ENCODE measurements at regions not wholly inside any gene's neighbourhood (a gene's known extent, or its start where the extent isn't known, plus 50 kb on each side); places are given as distances from the start of the nearest gene placed in this dataset.

DNA sequence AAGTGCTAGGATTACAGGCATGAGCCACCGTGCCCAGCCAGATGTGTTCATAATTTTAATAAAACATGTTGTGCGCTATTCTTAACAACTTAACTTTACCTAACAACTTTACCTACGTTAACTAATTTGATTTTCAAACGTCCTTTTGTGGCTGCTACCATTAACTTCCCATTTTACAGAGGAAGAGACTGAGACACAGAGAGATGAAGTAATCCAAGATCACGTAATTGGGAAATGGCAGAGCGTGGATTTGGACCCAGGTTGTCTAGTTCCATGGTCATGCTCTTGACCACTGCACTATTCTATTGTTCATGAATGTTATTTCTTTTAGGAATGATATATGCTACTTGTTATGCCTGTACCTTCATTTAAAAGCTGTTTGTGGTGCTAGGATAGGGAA is 80.3 kb upstream of the MTPN start:
- Histone ChIP-seq H4K91ac (ENCODE audit: insufficient read length, low read depth, low read length) (no peak overlapping the region), H3K23ac (ENCODE audit: insufficient read length, low read depth, low read length) (no peak overlapping the region), H3T11ph (ENCODE audit: low read length) (no peak overlapping the region), H2AK5ac (ENCODE audit: insufficient read length, low read length) (no peak overlapping the region), H3K4me2 (ENCODE audit: insufficient read depth, insufficient read length, low read length) (no peak overlapping the region), H3K4me1 (ENCODE audit: insufficient read depth, low read length) (no peaks in the 10 kb centered on the region; the same call in 1 of the 2 replicates), H3K18ac (ENCODE audit: insufficient read length, low read depth, low read length) (no peak overlapping the region), H3K9ac (ENCODE audit: extremely low read depth, insufficient read length, low read length) (no peak overlapping the region), H2BK12ac (ENCODE audit: insufficient read length, low read depth, low read length) (no peak overlapping the region), H2AFZ (ENCODE audit: low read length) (no peak overlapping the region), H4K8ac (replicated peaks; ENCODE audit: insufficient read length, low read depth, low read length) (no peak overlapping the region), H2BK120ac (ENCODE audit: low read depth, low read length, poor library complexity, severe bottlenecking) (no peak overlapping the region), H3K27ac (ENCODE audit: insufficient read length, low read depth, low read length) (no peak overlapping the region), H3K4ac (ENCODE audit: low read depth, low read length) (no peak overlapping the region), H4K20me1 (ENCODE audit: control insufficient read depth, insufficient read depth, insufficient read length) (no peaks in the 10 kb centered on the region), H4K5ac (ENCODE audit: insufficient read length, low read depth, low read length) (no peak overlapping the region), H2BK5ac (ENCODE audit: insufficient read length, low read length) (no peak overlapping the region), H3K23me2 (ENCODE audit: insufficient read length, low read depth, low read length, poor library complexity, severe bottlenecking) (no peaks in the 10 kb centered on the region), H2BK15ac (ENCODE audit: low read depth, low read length) (no peak overlapping the region), H3K79me1 (ENCODE audit: insufficient read depth, low read depth, low read length, poor library complexity, severe bottlenecking) (no peaks in the 10 kb centered on the region), H3K9me3 (ENCODE audit: control insufficient read depth, low read depth, low read length) (no peaks in the 10 kb centered on the region), H3K56ac (ENCODE audit: insufficient read length, low read depth, low read length) (no peak overlapping the region), H3K14ac (ENCODE audit: insufficient read depth, low read length) (no peak overlapping the region), H3K27me3 (ENCODE audit: insufficient read depth, low read length) (no peaks in the 10 kb centered on the region), H2BK20ac (ENCODE audit: low read depth, low read length, poor library complexity, severe bottlenecking) (no peak overlapping the region), H3K79me2 (ENCODE audit: insufficient read depth, low read length) (no peaks in the 10 kb centered on the region)
- H3K4me1 Mint-ChIP-seq = peaks cover 4 to 5% of the 10 kb centered on the region in 2 experiments; a peak in 2 of 4 replicates
- TF ChIP-seq, protein P1, sequence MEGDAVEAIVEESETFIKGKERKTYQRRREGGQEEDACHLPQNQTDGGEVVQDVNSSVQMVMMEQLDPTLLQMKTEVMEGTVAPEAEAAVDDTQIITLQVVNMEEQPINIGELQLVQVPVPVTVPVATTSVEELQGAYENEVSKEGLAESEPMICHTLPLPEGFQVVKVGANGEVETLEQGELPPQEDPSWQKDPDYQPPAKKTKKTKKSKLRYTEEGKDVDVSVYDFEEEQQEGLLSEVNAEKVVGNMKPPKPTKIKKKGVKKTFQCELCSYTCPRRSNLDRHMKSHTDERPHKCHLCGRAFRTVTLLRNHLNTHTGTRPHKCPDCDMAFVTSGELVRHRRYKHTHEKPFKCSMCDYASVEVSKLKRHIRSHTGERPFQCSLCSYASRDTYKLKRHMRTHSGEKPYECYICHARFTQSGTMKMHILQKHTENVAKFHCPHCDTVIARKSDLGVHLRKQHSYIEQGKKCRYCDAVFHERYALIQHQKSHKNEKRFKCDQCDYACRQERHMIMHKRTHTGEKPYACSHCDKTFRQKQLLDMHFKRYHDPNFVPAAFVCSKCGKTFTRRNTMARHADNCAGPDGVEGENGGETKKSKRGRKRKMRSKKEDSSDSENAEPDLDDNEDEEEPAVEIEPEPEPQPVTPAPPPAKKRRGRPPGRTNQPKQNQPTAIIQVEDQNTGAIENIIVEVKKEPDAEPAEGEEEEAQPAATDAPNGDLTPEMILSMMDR (conservative IDR thresholded peaks at IDR 0.05) = no peak
- no peak overlapping the region for H3K27ac Mint-ChIP-seq
- no peaks in the 10 kb centered on the region for H3K9me3 Mint-ChIP-seq
- WGBS (ENCODE audit: extremely low coverage, insufficient read length, low lambda C conversion rate) = 100% methylated on average over 3 of the region's 6 CpGs
- no peaks in the 10 kb centered on the region for H3K36me3 Mint-ChIP-seq (ENCODE audit: insufficient read depth in 1 of 3, low read depth in 3 of 3)
- no peaks in the 10 kb centered on the region; the same call in 1 of the 2 replicates for H3K27me3 Mint-ChIP-seq (ENCODE audit: low read depth)
- no peak for DNase-seq
- no peak overlapping the region for H3K4me3 Mint-ChIP-seq
